ENCODE measurements at regions not wholly inside any gene's neighbourhood (a gene's known extent, or its start where the extent isn't known, plus 50 kb on each side); places are given as distances from the start of the nearest gene placed in this dataset.

DNA sequence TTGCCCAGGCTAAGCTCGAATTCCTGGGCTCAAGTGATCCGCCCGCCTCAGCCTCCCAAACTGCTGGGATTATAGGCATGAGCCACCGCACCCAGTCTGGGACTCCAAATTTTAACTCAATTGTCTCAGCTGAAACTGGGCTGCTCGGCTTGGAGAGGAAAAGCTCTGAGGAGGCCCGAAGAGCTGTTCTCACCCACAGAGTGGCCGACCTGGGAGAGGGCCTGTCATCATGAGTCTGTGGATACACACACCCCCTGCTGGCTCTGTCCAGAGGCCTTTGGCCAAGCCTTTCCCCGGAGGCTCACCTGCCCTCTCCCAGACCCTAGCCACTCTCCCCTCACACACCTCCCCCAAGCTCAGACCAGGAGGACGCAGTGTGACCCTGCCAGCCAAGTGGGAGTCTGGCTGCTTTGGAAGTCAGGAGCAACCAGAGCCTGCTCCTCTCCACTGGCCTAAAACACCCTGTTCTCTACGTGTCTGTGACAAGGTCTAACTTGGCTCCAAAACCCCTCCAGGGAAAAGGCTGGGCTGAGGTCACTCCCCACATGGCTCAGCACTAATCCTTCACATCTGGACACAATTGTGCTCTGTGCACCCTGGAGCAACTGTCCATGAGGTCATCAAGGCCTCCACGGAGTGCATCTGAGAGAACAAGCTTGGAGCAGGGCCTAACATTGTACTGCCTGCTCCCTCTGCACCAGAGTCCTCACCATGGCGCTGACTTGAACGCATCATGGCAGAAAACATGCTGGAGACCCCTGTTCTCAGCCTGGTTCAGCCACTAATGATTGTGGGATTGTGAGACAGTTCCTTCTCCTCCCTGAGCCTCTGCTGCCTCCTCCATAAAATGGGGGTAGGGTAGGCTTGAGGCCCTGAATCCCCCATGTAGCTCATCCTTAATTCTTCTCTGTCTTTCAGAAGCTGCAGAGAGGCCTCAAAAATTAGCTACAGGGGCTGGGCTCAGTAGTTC, 49.9 kb upstream of the RAB6C start:
- intact Hi-C loops (cut with DNase I), result no loop called here
- no peak for TF ChIP-seq CTCF (IDR thresholded peaks at IDR 0.05)
- no peak for ATAC-seq

More for the DNA sequence above, 49.9 kb upstream of the RAB6C start:
- Histone ChIP-seq H3K4me3 (no peak overlapping the region), H3K4me1 (no peaks in the 10 kb centered on the region), H3K27ac (no peak overlapping the region), H3K9me3 (no peaks in the 10 kb centered on the region), H3K27me3 (peaks cover 0 to 55% of the 10 kb centered on the region in 2 donors), H3K36me3 (no peaks in the 10 kb centered on the region)
- no peak for DNase-seq
